Astrocyte (in vitro differentiated cells and primary cell): ENCODE measurements at regions not wholly inside any gene's neighbourhood (a gene's known extent, or its start where the extent isn't known, plus 50 kb on each side); places are given as distances from the start of the nearest gene placed in this dataset.

Experiments
- EZH2 ChIP-seq: IDR thresholded peaks from 2 replicates; pipeline ENCODE4 v1.6.1; 2012; ENCODE audit warnings: mild to moderate bottlenecking, low read length, inconsistent platforms; ENCODE audit not compliant: insufficient read depth
- TF ChIP-seq, protein P1 (sequence below): IDR thresholded peaks from 2 replicates; pipeline ENCODE4 v1.5.1; 2011; ENCODE audit warnings: low read depth, mild to moderate bottlenecking, inconsistent platforms, low read length, moderate library complexity; ENCODE audit not compliant: insufficient read depth

DNA sequence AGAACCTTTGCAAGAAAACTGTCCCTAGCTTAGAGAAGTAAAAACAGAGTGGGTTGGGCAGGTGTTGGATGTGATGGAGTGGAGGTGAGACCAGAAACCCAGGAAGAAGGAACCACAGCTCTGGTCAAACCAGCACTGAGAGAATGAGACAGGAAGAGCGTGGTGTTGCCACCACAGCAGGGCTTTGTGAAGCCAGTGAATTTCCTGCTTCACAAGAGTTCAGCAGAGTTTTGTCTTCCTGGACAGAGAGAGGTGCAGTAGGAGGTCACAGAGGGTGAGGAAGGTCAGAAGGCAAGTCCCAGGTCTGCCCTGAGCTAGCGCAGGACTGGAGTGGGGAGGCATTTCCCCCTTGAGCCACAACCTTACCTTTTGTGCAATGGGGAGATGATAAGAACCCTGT lies 2306.2 kb upstream of the ACO1 start:
- TF ChIP-seq, protein P1, sequence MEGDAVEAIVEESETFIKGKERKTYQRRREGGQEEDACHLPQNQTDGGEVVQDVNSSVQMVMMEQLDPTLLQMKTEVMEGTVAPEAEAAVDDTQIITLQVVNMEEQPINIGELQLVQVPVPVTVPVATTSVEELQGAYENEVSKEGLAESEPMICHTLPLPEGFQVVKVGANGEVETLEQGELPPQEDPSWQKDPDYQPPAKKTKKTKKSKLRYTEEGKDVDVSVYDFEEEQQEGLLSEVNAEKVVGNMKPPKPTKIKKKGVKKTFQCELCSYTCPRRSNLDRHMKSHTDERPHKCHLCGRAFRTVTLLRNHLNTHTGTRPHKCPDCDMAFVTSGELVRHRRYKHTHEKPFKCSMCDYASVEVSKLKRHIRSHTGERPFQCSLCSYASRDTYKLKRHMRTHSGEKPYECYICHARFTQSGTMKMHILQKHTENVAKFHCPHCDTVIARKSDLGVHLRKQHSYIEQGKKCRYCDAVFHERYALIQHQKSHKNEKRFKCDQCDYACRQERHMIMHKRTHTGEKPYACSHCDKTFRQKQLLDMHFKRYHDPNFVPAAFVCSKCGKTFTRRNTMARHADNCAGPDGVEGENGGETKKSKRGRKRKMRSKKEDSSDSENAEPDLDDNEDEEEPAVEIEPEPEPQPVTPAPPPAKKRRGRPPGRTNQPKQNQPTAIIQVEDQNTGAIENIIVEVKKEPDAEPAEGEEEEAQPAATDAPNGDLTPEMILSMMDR = no peak
- TF ChIP-seq EZH2 = no peak
